Left lung (tissue), 4 donors: ENCODE measurements at regions not wholly inside any gene's neighbourhood (a gene's known extent, or its start where the extent isn't known, plus 50 kb on each side); places are given as distances from the start of the nearest gene placed in this dataset.

ENCODE experiments used
- ATAC-seq: fragments of 200-7000 bp; cut with Tn5 transposase; one replicate; pipeline ENCODE4 v1.9.1; 2020; ENCODE audit warnings: moderate library complexity
- DNase-seq, 4 donors: peaks; one replicate each; pipeline ENCODE4 v3.0.0-alpha.2; 2013 to 2020
- H3K27ac ChIP-seq, 2 donors: fragments of 200-600 bp; sonication (generic) in 1 of 2; one replicate each; pipeline versions ENCODE4 v1.5.0 to v1.8.0; 2020 to 2021
- H3K27me3 ChIP-seq, 2 donors: fragments of 200-600 bp; sonication (generic) in 1 of 2; one replicate each; pipeline versions ENCODE4 v1.5.0 to v1.8.0; 2020 to 2021
- H3K36me3 ChIP-seq, 2 donors: fragments of 200-600 bp; sonication (generic) in 1 of 2; one replicate each; pipeline versions ENCODE4 v1.5.0 to v1.8.0; 2020 to 2021
- H3K4me1 ChIP-seq, 2 donors: fragments of 200-600 bp; one replicate each; pipeline ENCODE4 v1.8.0; 2021
- H3K4me3 ChIP-seq, 2 donors: fragments of 200-600 bp; sonication (generic) in 1 of 2; one replicate each; pipeline versions ENCODE4 v1.5.0 to v1.8.0; 2020 to 2021; ENCODE audit warnings: mild to moderate bottlenecking in 1 of 2
- H3K9me3 ChIP-seq, 2 donors: fragments of 200-600 bp; sonication (generic) in 1 of 2; one replicate each; pipeline versions ENCODE4 v1.5.0 to v1.8.0; 2020 to 2021
- intact Hi-C, 2 donors: fragments of 100-400 bp; cut with DNase I; formaldehyde crosslinking; loops; one replicate each; pipeline versions ENCODE4 v1.11.2 to v1.14.2; 2022
- TF ChIP-seq, protein P1 (sequence below), 2 donors: fragments of 200-600 bp; sonication (generic) in 1 of 2; IDR thresholded peaks; one replicate each; pipeline versions ENCODE4 v1.5.0 to v1.8.0; 2021; ENCODE audit warnings: antibody characterized with exemption in 2 of 2
- donor health status: DM: no; HTN: yes; CAD: no.
- donor health status: DM: no; HTN: no; CAD: no.

- peaks cover 0 to 64% of the 10 kb centered on the region in 2 donors for H3K9me3 ChIP-seq
- H3K27ac ChIP-seq: no peak overlapping the region
- ATAC-seq (no peak), DNase-seq (no peak)
- no peaks in the 10 kb centered on the region for H3K27me3 ChIP-seq
- H3K4me1 ChIP-seq: no peaks in the 10 kb centered on the region
- intact Hi-C loops: no loop called here
- no peak overlapping the region for H3K4me3 ChIP-seq
- H3K36me3 ChIP-seq: no peaks in the 10 kb centered on the region
- TF ChIP-seq, protein P1, sequence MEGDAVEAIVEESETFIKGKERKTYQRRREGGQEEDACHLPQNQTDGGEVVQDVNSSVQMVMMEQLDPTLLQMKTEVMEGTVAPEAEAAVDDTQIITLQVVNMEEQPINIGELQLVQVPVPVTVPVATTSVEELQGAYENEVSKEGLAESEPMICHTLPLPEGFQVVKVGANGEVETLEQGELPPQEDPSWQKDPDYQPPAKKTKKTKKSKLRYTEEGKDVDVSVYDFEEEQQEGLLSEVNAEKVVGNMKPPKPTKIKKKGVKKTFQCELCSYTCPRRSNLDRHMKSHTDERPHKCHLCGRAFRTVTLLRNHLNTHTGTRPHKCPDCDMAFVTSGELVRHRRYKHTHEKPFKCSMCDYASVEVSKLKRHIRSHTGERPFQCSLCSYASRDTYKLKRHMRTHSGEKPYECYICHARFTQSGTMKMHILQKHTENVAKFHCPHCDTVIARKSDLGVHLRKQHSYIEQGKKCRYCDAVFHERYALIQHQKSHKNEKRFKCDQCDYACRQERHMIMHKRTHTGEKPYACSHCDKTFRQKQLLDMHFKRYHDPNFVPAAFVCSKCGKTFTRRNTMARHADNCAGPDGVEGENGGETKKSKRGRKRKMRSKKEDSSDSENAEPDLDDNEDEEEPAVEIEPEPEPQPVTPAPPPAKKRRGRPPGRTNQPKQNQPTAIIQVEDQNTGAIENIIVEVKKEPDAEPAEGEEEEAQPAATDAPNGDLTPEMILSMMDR (IDR thresholded peaks at IDR 0.05): no peak
Observed at GRCh38 chr16:49081086-49081485, 200.6 kb downstream of the CBLN1 start.

- TF ChIP-seq, protein P1 (IDR thresholded peaks at IDR 0.05): no peak
- DNase-seq: no peak
- H3K9me3 ChIP-seq: peaks cover 0 to 50% of the 10 kb centered on the region in 2 donors
- ATAC-seq: no peak
- no peaks in the 10 kb centered on the region for H3K36me3 ChIP-seq
- no peak overlapping the region for H3K4me3 ChIP-seq
- H3K27me3 ChIP-seq: no peaks in the 10 kb centered on the region
- H3K4me1 ChIP-seq: no peaks in the 10 kb centered on the region
- intact Hi-C loops: no loop called here
- H3K27ac ChIP-seq: no peak overlapping the region
Observed at GRCh38 chr16:49078571-49078970, 203.1 kb downstream of the CBLN1 start.

DNA sequence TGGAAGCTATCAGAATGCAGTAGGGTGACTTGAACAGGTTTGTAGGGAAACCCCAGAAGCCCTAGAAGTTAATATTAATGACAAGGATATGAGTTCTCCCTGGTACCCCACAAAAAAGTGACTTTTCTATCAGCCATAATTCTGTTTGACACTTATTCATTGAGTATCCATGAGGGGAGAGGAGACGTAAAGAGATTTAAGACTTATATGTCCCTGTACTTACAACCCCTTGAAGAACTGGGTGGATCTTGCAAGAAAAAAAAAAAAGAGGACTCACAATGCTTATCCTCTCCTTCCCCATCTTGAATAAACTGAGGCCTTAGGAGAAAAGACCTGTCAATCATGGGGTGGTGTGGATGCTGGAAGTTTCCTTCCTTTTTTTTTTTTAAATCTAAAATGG, 203.5 kb downstream of the CBLN1 start:
- peaks cover 0 to 50% of the 10 kb centered on the region in 2 donors for H3K9me3 ChIP-seq
- H3K4me1 ChIP-seq: no peaks in the 10 kb centered on the region
- no peaks in the 10 kb centered on the region for H3K36me3 ChIP-seq
- H3K4me3 ChIP-seq: no peak overlapping the region
- H3K27me3 ChIP-seq: no peaks in the 10 kb centered on the region
- DNase-seq: no peak
- H3K27ac ChIP-seq: no peak overlapping the region
- ATAC-seq: no peak
- intact Hi-C loops: no loop called here
- TF ChIP-seq, protein P1 (IDR thresholded peaks at IDR 0.05): no peak

GRCh38 chr16:49075709-49076108, 205.9 kb downstream of the CBLN1 start:
- no peak for ATAC-seq
- H3K27ac ChIP-seq: no peak overlapping the region
- H3K9me3 ChIP-seq: peaks cover 0 to 47% of the 10 kb centered on the region in 2 donors
- no peaks in the 10 kb centered on the region for H3K36me3 ChIP-seq
- DNase-seq: no peak
- TF ChIP-seq, protein P1 (IDR thresholded peaks at IDR 0.05): no peak
- no peaks in the 10 kb centered on the region for H3K27me3 ChIP-seq
- no peak overlapping the region for H3K4me3 ChIP-seq
- intact Hi-C loops: no loop called here
- H3K4me1 ChIP-seq: no peaks in the 10 kb centered on the region

DNA sequence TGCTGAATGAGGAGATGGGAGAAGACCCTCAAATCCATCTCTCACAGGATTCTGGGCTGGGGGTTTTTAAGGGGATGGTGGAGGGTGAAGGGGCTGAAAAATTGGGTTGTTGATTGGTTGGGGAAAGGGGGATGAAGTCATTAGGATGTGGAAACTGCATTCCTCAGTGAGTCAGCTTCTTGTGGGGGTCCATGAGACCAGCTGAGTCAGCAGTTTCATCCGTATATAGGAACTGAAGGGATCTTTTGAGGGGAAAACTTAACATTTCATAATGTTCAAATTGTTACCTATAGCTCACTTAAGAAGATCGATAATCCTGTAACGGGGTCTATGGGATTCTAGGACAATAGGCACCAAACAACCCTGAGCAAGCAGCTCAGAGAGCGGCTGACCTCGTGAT, 213.4 kb downstream of the CBLN1 start:
- Histone ChIP-seq H3K27ac (no peak overlapping the region), H3K27me3 (no peaks in the 10 kb centered on the region), H3K4me3 (no peak overlapping the region), H3K9me3 (no peaks in the 10 kb centered on the region), H3K4me1 (no peaks in the 10 kb centered on the region), H3K36me3 (no peaks in the 10 kb centered on the region)
- ATAC-seq (no peak), DNase-seq (no peak)
- intact Hi-C loops: no loop called here
- TF ChIP-seq, protein P1 (IDR thresholded peaks at IDR 0.05): no peak
